ENCODE measurements at regions not wholly inside any gene's neighbourhood (a gene's known extent, or its start where the extent isn't known, plus 50 kb on each side); places are given as distances from the start of the nearest gene placed in this dataset.

DNA sequence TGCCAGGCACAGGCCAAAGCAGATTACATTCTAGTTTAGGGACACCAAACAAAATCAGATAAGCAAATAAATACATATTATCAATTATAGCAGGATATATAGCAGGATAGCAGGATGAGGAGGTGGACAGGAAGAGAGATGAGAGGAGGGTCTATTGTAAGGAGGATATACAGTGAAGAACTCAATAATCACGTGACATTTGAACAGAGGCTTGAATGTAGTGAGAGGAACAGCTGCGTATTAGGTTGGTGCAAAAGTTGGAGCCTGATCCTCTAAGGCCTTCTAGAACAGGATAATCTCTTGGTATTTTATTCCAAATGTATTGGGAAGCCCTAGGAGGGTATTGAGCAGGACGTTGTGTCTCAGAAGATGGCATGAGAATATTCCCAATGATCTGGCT lies 136.7 kb downstream of the CYLD start:
- no peak for DNase-seq (ENCODE audit: low read depth)

GRCh38 chr16:50876263-50876662 lies 134.4 kb downstream of the CYLD start:
- DNase-seq (ENCODE audit: low read depth) = no peak

GRCh38 chr16:50868577-50868976 lies 126.7 kb downstream of the CYLD start:
- no peak for DNase-seq (ENCODE audit: low read depth)

DNA sequence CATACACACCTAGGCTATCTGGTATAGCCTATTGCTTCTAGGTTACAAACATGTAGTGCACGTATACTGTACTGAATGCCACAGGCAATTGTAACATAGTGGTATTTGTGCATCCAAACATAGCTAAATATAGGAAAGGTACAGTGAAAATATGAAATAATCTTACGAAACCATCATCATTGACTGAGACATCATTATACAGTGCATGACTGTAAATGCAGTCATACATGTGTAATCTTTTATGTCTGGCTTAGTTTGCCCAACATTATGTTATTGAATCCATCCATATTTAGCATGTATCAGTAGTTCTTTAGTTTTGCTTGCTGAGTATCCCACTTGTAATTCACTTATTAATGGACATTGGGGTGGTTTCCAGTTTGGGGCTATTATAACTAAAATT lies 124.9 kb downstream of the CYLD start:
- no peak for DNase-seq (ENCODE audit: low read depth)

DNA sequence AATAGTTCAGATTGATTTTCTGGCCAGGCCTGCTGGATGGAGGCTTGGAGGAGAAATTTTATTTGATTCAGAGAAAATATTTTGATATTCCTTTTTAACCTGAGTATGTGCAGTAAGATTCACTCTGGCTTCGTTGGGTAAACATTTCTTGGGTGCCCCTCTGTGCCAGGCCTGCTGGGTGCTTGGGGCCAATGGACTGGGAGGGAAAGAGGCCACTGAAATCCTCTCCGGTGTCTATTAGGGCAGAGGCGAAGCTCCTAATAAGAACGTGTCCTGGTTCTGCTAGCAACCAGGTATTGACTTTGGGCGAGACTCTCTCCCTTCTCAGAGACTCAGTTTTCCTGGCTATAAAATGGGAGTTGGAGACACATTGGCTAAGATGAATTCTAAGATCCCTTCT lies 122.5 kb downstream of the CYLD start:
- no peak for DNase-seq (ENCODE audit: low read depth)

- DNase-seq (ENCODE audit: low read depth) = no peak
These were observed 121.8 kb downstream of the CYLD start for GRCh38 chr16:50863644-50864144.

GRCh38 chr16:50862818-50863643 lies 121.1 kb downstream of the CYLD start:
- DNase-seq (ENCODE audit: low read depth) = no peak

GRCh38 chr16:50861970-50862411 lies 120.1 kb downstream of the CYLD start:
- peak; percentile 84 for DNase-seq (ENCODE audit: low read depth)

DNA sequence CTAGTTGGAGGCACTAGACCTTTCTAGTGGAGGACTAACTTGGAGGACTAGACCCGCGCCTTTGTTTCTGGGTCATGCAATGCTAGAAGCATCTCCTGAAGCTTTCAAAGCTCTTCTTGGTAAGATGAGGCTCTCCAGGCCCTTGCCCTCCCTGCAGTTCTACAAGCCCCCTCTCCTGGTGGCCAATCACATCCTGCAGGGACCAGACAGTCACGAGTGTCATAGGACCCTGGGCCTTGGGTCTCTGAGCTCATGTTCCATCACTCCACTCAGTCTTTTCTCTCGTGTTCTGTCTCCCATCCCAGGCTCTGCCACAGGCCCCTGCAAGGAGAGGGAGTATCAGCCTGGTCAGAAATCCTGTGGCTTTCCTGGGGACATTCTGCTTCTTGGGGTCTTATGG lies 119.6 kb downstream of the CYLD start:
- DNase-seq (ENCODE audit: low read depth) = no peak

GRCh38 chr16:50859628-50860360 lies 117.9 kb downstream of the CYLD start:
- DNase-seq (ENCODE audit: low read depth) = no peak

DNA sequence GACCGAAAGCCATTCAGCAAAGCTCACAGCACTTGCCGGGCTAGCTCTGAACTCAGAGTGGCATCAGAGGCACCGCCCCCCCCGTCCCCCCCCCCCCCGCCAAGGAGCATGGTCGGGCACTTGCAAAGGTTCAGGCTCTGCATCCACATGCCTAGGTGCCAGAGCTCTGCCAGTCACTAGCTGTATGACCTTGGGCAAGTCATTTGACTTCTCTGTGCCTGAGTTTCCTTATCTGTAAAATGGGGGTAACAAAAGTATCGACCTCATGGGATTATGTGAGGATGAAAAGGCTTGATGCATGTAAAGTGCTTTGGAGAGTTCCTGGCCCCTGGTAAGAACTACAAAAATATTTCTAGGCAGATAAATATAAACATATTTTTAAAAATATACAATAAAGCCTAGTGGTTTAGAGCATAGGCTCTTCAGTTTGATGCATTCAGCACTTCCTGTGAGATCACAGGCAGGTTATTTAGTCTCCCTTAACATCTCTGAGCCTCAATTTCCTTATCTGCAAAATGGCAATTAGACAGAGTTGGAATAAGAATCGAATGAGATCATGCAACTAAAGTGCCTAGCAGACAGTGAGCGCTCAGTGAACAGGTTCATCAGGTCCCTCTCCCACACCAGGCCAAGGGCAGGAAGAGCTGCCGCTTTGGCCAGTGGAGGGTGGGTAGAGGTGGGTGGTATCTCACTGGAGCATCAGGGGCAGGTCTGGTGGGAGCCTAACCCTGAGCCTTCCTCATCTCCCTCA lies 117.2 kb downstream of the CYLD start:
- no peak for DNase-seq (ENCODE audit: low read depth)

- DNase-seq (ENCODE audit: low read depth) = no peak
These were observed 116.5 kb downstream of the CYLD start for GRCh38 chr16:50858376-50858775.

- no peak for DNase-seq (ENCODE audit: low read depth)
These were observed 116.0 kb downstream of the CYLD start for GRCh38 chr16:50857881-50858280.

GRCh38 chr16:50856991-50857390 lies 115.1 kb downstream of the CYLD start:
- no peak for DNase-seq (ENCODE audit: low read depth)

- no peak for DNase-seq (ENCODE audit: low read depth)
These were observed 111.4 kb downstream of the CYLD start for GRCh38 chr16:50853329-50853728.
